BJ (cell line): ENCODE measurements at regions not wholly inside any gene's neighbourhood (a gene's known extent, or its start where the extent isn't known, plus 50 kb on each side); places are given as distances from the start of the nearest gene placed in this dataset.

ENCODE experiments used
- CTCF ChIA-PET: fragments of 350-600 bp; formaldehyde crosslinking; extraction: SDS; loops from one replicate; lab custom pipeline; 2021; ENCODE audit warnings: antibody characterized with exemption, inconsistent platforms; lab: Yijun Ruan, JAX
- POLR2A ChIA-PET: fragments of 300-600 bp; sonication (Branson Sonifier 250); formaldehyde crosslinking; extraction: SDS; loops from one replicate; lab custom pipeline; 2021; ENCODE audit warnings: antibody characterized with exemption; lab: Charles Lee
- DNase-seq: peaks from one replicate; pipeline ENCODE4 v3.0.0-alpha.2; 2011; ENCODE audit warnings: low read depth
- H3K27me3 ChIP-seq: 2 replicates; pipeline ENCODE4 v1.6.0; 2011; ENCODE audit warnings: low read length; ENCODE audit not compliant: control insufficient read depth, insufficient read depth
- H3K36me3 ChIP-seq: 2 replicates; pipeline ENCODE4 v1.5.1; 2011; ENCODE audit warnings: low read length; ENCODE audit not compliant: control insufficient read depth, insufficient read depth
- H3K4me3 ChIP-seq: 2 replicates; pipeline ENCODE4 v1.5.1; 2011; ENCODE audit warnings: low read depth, mild to moderate bottlenecking, control low read depth, low read length
- CTCF ChIP-seq: IDR thresholded peaks from 2 replicates; pipeline ENCODE4 v1.5.1; 2011; ENCODE audit warnings: low read depth, mild to moderate bottlenecking, control low read depth, inconsistent platforms, low read length, moderate library complexity; ENCODE audit not compliant: insufficient read depth

GRCh38 chr1:194184425-194184824 lies 998.0 kb upstream of the B3GALT2 start:
- ChIA-PET CTCF (no interaction called here), POLR2A (no interaction called here)
- Histone ChIP-seq H3K4me3 (no peak overlapping the region), H3K27me3 (no peaks in the 10 kb centered on the region), H3K36me3 (no peaks in the 10 kb centered on the region)
- no peak for DNase-seq
- no peak for TF ChIP-seq CTCF

- no peak for TF ChIP-seq CTCF
- DNase-seq: no peak
- no peaks in the 10 kb centered on the region for H3K36me3 ChIP-seq
- CTCF ChIA-PET: interaction anchor here (0.9 to 1.0 kb wide), 2 partner anchors 8 to 10 kb away, joined by 3 to 4 read pairs; no protein-coding TSS in a partner anchor
- POLR2A ChIA-PET: no interaction called here
- H3K4me3 ChIP-seq: no peak overlapping the region
- no peaks in the 10 kb centered on the region for H3K27me3 ChIP-seq
Observed at GRCh38 chr1:194181845-194182244, 995.4 kb upstream of the B3GALT2 start.

GRCh38 chr1:194176212-194176611 lies 989.8 kb upstream of the B3GALT2 start:
- ChIA-PET POLR2A (no interaction called here), CTCF (no interaction called here)
- no peak for DNase-seq
- TF ChIP-seq CTCF: no peak
- Histone ChIP-seq H3K4me3 (no peak overlapping the region), H3K27me3 (no peaks in the 10 kb centered on the region), H3K36me3 (no peaks in the 10 kb centered on the region)

- Histone ChIP-seq H3K4me3 (no peak overlapping the region), H3K27me3 (no peaks in the 10 kb centered on the region), H3K36me3 (no peaks in the 10 kb centered on the region)
- TF ChIP-seq CTCF: no peak
- ChIA-PET CTCF (no interaction called here), POLR2A (no interaction called here)
- DNase-seq: no peak
Observed at GRCh38 chr1:194175251-194175650, 988.8 kb upstream of the B3GALT2 start.

- no peak for DNase-seq
- no peak overlapping the region for H3K4me3 ChIP-seq
- ChIA-PET POLR2A (no interaction called here), CTCF (no interaction called here)
- TF ChIP-seq CTCF: no peak
- H3K36me3 ChIP-seq: no peaks in the 10 kb centered on the region
- H3K27me3 ChIP-seq: no peaks in the 10 kb centered on the region
Observed at GRCh38 chr1:194174528-194174927, 988.1 kb upstream of the B3GALT2 start.
